GM18511 (cell line): ENCODE measurements at regions not wholly inside any gene's neighbourhood (a gene's known extent, or its start where the extent isn't known, plus 50 kb on each side); places are given as distances from the start of the nearest gene placed in this dataset.
"Not testable (repeated sequence)": the region's sequence is repeated elsewhere in the genome, so short reads cannot be mapped to it uniquely, and the experiment has no call there.

Experiments
- ATAC-seq: cut with Tn5 transposase; IDR thresholded peaks from one replicate; pipeline ENCODE4 v1.9.1; 2021; ENCODE audit warnings: mild to moderate bottlenecking, moderate library complexity; ENCODE audit not compliant: unreplicated experiment

- ATAC-seq = no peak
These were observed 1004.1 kb upstream of the EDIL3 start for GRCh38 chr5:85388770-85389169.

DNA sequence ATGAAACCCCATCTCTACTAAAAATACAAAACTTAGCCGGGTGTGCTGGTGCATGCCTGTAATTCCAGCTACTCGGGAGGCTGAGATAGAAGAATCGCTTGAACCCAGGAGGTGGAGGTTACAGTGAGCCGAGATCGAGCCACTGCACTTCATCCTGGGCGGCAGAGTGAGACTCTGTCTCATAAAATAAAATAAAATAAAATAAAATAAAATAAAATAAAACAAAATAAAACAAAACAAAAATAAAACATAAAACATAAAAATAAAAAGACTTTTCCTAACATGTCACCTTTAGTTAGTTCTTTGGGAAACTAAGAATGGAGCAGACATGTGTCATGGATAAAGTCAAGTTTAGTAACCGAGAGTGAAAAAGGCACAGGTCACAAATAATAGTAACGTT is 1007.6 kb upstream of the EDIL3 start:
- not testable (repeated sequence) for ATAC-seq

DNA sequence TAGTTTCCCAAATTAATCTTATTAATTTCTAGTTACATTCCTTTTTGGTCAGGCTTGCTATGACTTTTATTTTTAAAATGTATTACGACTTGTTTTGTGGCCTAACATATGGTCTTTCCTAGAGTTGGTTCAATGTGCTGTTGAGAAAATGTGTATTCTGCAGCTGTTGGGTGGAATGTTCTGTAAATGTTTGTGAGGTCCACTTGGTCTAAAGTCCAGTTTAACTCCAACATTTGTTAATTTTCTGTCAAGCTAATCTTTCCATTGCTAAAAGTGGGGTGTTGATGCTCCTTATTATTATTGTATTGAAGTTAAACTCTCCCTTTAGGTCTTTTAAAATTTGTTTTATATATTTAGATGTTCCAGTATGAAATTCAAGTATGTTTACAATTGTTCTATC is 1010.8 kb upstream of the EDIL3 start:
- no peak for ATAC-seq

- no peak for ATAC-seq
These were observed 1012.8 kb upstream of the EDIL3 start for GRCh38 chr5:85397451-85397850.

DNA sequence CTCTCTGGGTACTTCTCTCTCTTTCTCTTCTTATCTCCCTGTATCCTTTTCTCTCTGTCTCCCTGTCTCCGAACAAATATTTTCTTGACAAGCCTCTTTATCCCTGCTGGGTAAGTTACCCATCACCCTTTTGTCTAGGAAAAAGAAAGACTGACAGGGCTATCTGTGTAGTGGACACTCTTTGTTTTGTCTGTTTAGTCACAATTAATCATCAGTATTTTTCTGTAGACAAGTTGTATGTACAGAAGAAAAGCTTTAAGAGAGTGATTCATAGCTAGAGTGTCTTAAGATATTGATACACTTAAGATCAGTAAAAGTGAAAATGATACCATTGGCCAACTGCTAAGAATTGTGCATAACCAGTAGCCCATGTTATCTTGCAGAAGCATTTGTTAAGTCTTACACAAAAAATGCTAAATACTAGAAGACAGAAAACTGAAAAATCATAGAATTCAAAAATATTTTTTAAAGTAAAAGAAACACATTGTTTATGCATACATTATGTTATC is 1043.8 kb upstream of the EDIL3 start:
- no peak for ATAC-seq

DNA sequence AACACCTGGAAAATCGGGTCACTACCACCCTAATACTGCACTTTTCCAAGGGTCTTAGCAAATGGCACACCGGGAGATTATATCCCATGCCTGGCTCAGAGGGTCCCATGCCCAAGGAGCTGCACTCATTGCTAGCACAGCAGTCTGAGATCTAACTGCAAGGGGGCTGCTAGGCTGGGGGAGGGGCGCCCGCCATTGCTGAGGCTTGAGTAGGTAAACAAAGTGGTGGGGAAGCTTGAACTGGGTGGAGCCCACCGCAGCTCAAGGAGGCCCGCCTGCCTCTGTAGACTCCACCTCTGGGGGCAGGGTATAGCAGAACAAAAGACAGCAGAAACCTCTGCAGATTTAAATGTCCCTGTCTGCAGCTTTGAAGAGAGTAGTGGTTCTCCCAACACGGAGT is 1047.0 kb upstream of the EDIL3 start:
- ATAC-seq = not testable (repeated sequence)

DNA sequence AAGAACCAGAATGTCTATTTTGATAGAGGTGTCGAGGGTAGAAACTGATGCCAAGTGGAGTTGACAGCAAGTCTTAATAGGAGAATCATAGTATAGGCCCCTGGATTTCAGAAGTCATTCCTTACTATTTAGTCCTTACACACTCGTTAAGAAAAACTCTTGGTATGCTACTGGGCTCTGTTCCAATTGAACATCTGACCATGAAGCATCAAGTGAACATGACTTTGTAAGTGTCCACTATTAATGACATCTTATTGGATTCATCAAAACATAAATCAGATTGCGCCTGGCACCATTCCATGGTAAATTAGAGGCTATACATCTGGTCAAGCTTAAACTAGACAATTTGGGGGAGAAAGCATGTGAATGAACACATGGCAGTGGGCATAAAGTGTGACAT is 1056.5 kb upstream of the EDIL3 start:
- ATAC-seq = no peak

GRCh38 chr5:85441853-85442252 is 1057.2 kb upstream of the EDIL3 start:
- no peak for ATAC-seq

DNA sequence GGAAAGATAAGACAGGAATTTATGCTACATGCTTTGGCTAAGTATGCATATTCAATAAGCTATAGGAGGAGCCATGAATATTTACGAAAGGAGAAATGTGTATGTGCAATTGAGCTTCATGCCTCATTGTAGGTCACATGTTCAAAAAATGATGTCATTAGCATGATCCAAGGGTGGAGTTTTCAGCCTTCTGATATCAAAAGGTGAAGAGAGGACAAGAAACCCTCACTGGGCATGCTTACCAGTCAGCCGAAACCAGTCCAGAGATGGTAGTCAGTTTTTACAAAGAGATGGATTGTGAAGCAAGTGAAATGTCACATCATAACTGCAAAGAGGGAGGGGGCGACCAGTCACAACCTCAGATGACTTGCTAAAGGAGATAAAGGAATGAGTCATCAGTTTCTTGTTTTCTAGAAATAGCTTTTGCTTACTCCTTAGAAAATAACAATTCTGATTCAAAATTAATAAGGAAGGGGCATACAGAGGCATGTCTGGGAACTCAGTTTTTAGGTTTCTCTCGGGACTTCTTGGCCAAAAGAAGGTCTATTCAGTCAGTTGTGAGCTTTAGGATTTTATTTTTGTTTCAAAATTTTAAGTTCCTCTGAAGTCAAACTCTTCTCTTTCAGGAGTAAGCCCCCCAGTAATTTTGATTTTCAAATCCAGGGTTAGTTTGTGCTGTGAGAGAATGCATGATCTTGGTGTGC is 1067.8 kb upstream of the EDIL3 start:
- peak; percentile 59 for ATAC-seq

GRCh38 chr5:85453026-85453349 is 1068.3 kb upstream of the EDIL3 start:
- no peak for ATAC-seq

DNA sequence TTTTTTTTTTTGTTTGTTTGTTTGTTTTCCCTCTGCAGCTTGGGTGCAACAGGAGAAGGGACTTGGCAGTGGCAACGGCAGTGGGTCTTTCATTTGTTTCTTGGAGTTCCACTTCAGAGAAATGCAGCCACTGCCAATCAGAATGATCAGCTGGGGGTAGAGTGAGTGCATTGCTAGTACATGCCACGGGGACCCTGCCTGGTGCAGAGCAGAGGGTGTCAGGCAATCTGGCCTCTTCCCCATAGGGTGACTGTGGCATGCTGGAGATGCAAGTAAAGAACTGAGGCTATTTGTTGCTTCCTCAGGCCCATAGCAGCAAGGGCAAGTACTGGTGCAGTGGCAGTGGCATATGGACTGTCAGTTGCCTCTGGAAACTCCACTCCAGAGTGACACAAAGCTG is 1073.6 kb upstream of the EDIL3 start:
- no peak for ATAC-seq

DNA sequence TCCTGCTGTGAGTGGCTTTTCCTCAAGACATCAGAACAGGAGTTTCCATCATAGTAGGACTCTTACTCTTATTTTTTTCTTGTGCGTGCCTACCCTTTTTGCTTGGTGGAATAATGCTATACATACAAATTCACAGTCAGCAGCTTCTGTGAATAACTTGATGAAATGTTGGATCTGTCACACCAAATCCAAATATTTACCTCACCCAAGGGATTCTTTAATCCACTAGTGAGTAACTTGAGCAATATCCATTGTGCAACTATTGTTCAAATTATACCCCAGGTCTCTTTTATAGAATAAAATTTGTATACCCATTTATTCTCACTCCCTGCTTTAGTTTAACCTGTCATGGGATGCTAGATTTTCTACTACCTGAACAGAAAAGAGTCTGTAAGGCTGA is 1078.3 kb upstream of the EDIL3 start:
- no peak for ATAC-seq

DNA sequence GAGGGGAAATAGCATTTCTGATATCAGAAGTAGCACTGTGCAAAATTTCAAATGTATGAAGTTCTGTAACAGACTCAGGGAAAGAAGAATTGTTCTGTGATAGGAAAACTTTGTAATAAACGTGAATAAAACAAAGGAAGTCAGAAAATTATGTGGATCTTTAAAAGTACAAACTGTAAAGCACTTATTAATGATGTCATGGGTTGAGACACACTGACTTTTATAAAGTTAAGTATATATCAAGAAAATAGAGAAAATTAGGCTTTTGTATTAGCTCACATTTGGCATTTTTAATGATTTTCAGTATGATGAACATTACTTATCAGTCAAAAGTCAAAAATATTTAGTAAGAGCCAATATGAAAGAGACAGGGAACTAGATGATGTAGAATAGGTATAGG is 1081.7 kb upstream of the EDIL3 start:
- no peak for ATAC-seq

- ATAC-seq = no peak
These were observed 1088.1 kb upstream of the EDIL3 start for GRCh38 chr5:85472749-85473148.

- ATAC-seq = not testable (repeated sequence)
These were observed 1090.5 kb upstream of the EDIL3 start for GRCh38 chr5:85475151-85475550.

- ATAC-seq = no peak
These were observed 1091.9 kb upstream of the EDIL3 start for GRCh38 chr5:85476617-85477016.

DNA sequence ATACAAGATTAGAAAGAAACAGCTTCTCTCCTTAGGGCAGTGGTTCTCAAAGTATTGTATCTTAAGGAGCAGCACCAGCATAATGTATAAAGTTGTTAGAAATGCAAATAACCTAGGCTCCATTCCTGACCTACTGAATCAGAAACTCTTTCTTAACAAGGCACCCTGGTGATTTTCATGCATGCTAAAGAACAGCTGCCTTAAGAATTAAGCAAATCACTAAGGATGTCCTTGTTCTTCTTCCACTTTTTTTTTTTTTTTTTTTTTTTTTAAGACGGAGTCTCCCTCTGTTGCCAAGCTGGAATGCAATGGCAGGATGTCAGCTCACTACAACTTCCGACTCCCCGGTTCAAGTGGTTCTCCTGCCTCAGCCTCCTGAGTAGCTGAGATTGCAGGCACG is 1095.2 kb upstream of the EDIL3 start:
- no peak for ATAC-seq

DNA sequence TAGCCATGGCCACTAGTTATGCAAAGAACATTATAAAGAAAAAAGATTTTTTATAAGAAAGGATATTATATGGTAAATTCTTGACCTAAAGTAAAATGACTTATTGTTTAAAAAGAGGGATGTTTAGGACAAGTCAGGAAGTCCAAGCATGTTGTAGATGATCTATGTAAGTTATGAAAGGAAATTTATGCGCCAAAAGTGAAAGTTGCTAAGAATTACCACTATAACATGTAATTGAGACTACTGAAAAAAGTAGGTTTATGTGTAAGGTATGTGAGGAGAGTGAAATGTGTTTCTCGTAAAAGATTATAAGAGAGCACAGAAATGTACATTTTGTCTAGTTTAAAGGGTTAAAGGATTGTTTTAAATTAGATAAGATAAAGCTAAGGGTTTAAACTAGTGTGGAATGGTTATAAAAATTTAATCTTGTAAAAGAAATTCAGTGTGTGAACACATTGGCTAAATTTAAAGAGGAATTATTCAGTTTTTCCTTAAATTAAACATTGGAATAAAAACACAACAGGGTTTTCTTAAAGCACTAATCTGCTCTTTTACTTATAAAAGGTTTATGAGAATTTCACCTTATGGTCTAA is 1100.4 kb upstream of the EDIL3 start:
- no peak for ATAC-seq

- peak; percentile 49 for ATAC-seq
These were observed 1103.6 kb upstream of the EDIL3 start for GRCh38 chr5:85488295-85488694.

GRCh38 chr5:85500869-85501268 is 1116.2 kb upstream of the EDIL3 start:
- ATAC-seq = no peak

- no peak for ATAC-seq
These were observed 1104.8 kb upstream of the COX7C start for GRCh38 chr5:85512896-85513295.

- ATAC-seq = no peak
These were observed 1102.2 kb upstream of the COX7C start for GRCh38 chr5:85515588-85515987.

GRCh38 chr5:85517386-85517785 is 1100.4 kb upstream of the COX7C start:
- ATAC-seq = no peak
